Vagina (tissue), 2 donors: ENCODE measurements at regions not wholly inside any gene's neighbourhood (a gene's known extent, or its start where the extent isn't known, plus 50 kb on each side); places are given as distances from the start of the nearest gene placed in this dataset.

Source experiments
- CTCF ChIP-seq, 3 experiments: fragments of 450-650 bp in 2 of 3; fragments of 200-600 bp in 1 of 3; sonication (generic) in 1 of 3; IDR thresholded peaks; one replicate each; pipeline ENCODE4 v1.5.1; 2017 to 2019; ENCODE audit warnings: antibody characterized with exemption in 3 of 3, mild to moderate bottlenecking in 2 of 3, moderate library complexity in 2 of 3
- POLR2A ChIP-seq, 2 donors: fragments of 450-650 bp; IDR thresholded peaks; one replicate each; pipeline ENCODE4 v1.6.1; 2017; ENCODE audit warnings: antibody characterized with exemption in 2 of 2, mild to moderate bottlenecking in 2 of 2, moderate library complexity in 2 of 2
- POLR2AphosphoS5 ChIP-seq, 2 donors: sonication (generic); formaldehyde crosslinking; IDR thresholded peaks; one replicate each; pipeline ENCODE4 v1.9.0; 2017; ENCODE audit warnings: antibody characterized with exemption in 2 of 2, mild to moderate bottlenecking in 2 of 2, low read depth in 1 of 2; ENCODE audit not compliant: insufficient read depth in 1 of 2

- no peak for TF ChIP-seq CTCF (IDR thresholded peaks at IDR 0.05)
- TF ChIP-seq POLR2A (IDR thresholded peaks at IDR 0.05), result no peak
- no peak for TF ChIP-seq POLR2AphosphoS5 (IDR thresholded peaks at IDR 0.05; ENCODE audit: insufficient read depth in 1 of 2, low read depth in 1 of 2)
Observed at GRCh38 chr11:10398525-10398924, 56.5 kb upstream of the AMPD3 start.
